NK-92 treated with Interleukin-12 subunit alpha and Interleukin-12 subunit beta, amount 100 ng/mL, for 24 hours (cell line): ENCODE measurements at regions not wholly inside any gene's neighbourhood (a gene's known extent, or its start where the extent isn't known, plus 50 kb on each side); places are given as distances from the start of the nearest gene placed in this dataset.

Experiments
- DNase-seq: peaks from one replicate; lab custom pipeline; 2025; lab: John Stamatoyannopoulos, UW

- no peak for DNase-seq
Measured at GRCh38 chr20:10771435-10772140, 97.8 kb upstream of the JAG1 start.

DNA sequence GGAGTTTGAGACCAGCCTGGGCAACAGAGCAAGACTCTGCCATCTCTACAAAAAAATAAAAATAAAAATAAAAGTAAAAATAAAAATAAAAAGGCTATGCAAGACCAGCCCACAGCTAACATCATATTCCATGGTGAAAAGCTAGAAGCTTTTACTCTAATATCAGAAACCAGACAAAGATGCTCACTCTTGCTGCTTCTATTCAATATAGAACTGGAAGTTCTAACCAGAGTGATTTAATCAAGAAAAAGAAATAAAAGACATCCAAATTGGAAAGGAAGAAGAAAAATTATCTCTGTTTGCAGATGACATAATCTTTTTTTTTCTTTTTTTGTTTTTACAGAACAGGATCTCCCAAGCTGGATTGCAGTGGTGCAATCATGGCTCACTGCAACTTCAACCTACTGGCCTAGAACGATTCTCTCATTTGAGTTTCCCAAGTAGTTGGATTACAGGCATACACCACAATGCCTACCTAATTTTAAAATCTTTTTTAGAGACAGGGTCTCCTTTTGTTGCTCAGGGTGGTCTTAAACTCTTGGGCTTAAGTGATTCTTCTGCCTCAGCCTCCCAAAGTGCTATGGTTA, 100.7 kb upstream of the JAG1 start:
- no peak for DNase-seq

- DNase-seq: no peak
Measured at GRCh38 chr20:10777710-10778109, 103.9 kb upstream of the JAG1 start.

DNA sequence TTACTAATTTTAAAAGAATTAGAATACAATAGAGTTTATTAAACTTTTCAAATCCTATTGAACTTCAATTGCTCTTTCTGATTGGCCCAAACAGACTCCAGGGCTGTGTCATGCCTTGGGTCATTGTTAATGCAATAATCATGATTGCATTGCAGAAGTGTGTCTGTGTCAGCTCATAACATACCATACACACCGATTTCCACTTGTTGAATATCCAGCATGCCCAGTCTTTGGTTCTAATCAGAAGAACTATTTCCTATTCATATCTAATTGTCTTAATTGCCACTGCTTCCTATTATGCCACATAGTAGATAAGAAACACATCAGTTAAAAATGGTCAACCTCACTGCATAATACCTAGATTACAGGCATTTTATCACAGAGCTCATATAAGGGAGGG, 106.1 kb upstream of the JAG1 start:
- no peak for DNase-seq

GRCh38 chr20:10780901-10781300, 107.1 kb upstream of the JAG1 start:
- no peak for DNase-seq

GRCh38 chr20:10781526-10781925, 107.7 kb upstream of the JAG1 start:
- DNase-seq: no peak

DNA sequence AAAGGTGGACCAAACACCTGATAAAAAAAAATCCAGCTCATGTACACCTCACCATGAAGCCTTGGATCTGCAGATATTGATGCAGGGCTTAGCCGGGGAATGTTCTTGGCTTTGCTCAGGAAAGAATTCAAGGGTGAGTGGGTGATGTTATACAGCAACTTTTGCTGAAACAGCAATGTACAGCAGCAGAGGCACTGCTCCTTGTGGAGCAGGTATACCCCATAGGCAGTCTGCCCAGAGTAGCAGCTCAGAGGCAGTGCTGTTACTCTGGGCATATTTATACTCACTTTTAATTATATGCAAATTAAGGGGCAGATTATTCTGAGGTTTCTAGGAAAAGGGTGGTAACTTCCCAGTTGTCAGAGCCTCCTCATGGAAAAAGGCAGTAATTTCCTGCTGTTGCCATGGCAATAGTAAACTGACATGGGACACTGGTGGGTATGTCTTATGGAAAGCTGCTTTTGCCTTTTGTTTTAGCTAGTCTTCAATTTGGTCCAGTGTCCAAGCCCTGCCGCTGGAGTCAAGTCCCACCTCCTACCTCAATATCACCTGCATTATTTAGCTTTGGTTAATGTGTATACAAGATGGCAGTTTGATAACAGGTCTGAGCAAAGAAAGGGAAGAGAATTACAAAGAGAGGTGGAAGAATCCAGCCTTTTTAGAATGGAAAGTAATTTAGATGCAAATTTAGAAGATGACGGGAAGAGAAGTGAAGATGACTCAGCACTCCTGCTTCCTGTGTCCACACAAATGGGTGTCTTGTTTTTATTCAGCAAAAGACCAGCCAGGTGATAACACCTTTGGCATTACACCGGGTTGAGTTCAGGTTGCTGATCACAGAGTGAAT, 110.1 kb upstream of the JAG1 start:
- no peak for DNase-seq

DNA sequence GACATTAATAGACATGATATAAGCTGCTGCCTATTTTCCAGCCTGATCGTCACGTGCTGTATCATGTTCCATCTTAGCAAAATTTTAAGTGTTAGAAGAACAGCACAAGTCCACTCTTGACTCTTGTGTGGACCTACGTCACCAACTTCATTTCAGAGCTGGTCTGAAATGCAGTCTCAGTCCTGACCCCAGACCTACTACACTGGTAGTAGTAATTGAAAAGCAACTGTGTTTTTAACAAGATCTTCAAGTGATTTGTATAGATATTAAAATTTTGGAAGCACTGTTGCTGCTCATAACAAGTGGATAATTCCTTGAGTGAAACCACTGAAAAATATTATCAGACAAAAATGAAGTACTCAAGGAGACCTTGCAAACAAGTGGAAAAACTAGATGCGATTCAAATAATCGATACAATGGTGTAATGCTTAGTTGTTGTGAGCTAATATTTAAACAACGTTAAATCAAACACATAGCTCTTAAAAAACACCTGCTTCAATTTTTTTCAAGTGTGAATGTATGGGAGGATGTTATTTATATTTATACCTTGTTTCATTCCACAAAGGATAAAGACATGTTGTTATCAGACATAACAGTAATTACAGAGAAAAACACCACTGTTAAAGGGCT, 110.9 kb upstream of the JAG1 start:
- no peak for DNase-seq

GRCh38 chr20:10786678-10787077, 112.9 kb upstream of the JAG1 start:
- no peak for DNase-seq

DNA sequence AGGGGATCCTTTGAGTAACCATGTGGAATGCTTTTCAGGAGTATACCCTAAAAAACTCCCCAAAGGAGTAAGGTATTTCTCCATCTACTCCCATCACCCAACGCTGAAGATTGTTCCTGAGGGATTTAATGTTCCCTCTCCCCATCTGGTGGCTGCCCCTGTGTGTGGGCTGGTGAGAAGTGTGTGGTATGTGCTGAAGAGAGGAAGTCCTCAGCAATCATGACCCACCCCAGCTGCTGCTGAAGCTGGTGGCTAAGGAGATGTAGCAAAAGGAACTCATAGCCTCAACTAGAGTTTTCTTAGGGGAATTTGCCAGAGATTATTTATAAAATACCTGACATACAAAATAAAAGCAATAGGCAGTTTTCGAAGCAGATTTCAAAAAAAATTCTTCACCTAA, 114.3 kb upstream of the JAG1 start:
- no peak for DNase-seq

- no peak for DNase-seq
Measured at GRCh38 chr20:10788877-10789276, 115.1 kb upstream of the JAG1 start.

- DNase-seq: no peak
Measured at GRCh38 chr20:10789386-10789785, 115.6 kb upstream of the JAG1 start.

GRCh38 chr20:10790013-10790412, 116.2 kb upstream of the JAG1 start:
- DNase-seq: no peak

GRCh38 chr20:10792291-10792690, 118.5 kb upstream of the JAG1 start:
- DNase-seq: no peak

GRCh38 chr20:10793766-10794165, 120.0 kb upstream of the JAG1 start:
- no peak for DNase-seq

- no peak for DNase-seq
Measured at GRCh38 chr20:10794765-10795164, 121.0 kb upstream of the JAG1 start.

- no peak for DNase-seq
Measured at GRCh38 chr20:10795286-10796026, 121.7 kb upstream of the JAG1 start.

GRCh38 chr20:10798811-10799210, 125.0 kb upstream of the JAG1 start:
- no peak for DNase-seq

DNA sequence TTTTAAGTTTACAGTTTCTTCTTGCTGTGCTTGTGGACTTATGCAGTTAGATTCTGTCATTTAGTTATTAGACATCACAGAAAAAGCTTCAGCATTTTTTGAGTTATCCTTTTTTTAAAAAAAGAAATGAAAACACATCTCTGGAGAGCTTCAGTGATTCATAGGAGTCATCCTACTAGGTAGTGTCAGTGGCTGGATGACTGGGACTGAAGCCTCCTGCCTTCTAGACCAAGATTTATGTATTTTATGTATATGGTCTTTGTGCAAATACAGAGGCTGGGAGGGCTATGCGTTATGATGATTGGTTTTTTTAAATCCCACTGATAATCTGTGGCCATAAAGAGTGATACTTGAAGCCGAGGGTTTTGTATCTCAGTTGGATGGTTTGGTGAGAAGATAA, 125.9 kb upstream of the JAG1 start:
- DNase-seq: no peak

DNA sequence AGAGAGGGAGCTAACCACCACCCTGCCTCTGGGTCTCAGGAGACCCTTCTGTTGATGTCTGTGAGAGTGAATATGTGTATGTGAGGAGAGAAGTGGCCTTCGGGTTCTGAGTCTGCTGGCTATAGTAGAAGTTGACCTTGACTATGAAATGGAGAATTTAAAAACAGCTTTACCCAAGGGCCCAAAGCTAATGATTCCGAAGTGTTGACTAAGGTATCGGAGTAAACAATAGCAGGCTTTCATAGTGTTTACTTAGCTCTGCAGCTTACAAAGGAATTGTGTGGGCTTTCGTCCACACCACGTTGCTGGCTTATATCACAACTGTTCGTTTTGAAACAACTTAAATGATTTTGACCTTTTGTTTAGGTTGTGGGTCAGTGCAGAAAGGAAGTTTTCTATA, 126.5 kb upstream of the JAG1 start:
- DNase-seq: no peak

DNA sequence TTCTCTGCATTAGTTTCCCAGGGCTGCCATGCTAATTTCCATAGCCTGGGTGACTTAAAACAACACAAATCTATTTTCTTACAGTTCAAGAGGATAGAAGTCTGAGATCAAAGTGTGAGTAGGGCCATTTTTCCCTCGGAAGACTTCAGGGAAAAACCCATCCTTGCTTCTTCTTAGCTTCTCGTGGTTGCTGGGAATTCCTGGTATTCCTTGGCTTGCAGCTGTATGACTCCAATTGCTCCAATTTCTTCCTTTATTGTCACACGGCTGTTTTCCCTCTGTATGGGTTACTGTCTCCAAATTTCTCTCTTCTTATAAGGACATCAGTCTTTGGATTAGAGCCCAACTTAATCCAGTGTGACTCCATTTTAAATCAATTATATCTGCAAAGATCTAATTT, 128.4 kb upstream of the JAG1 start:
- no peak for DNase-seq

- no peak for DNase-seq
Measured at GRCh38 chr20:10805764-10806163, 132.0 kb upstream of the JAG1 start.
